K562 (cell line): ENCODE measurements at regions not wholly inside any gene's neighbourhood (a gene's known extent, or its start where the extent isn't known, plus 50 kb on each side); places are given as distances from the start of the nearest gene placed in this dataset.
"Not testable (repeated sequence)": the region's sequence is repeated elsewhere in the genome, so short reads cannot be mapped to it uniquely, and the experiment has no call there.

ENCODE experiments used
- CREM ChIP-seq: IDR thresholded peaks from 2 replicates; pipeline ENCODE4 v1.6.1; 2014; ENCODE audit warnings: antibody characterized with exemption, low read depth
- CTCF ChIP-seq, 3 experiments: IDR thresholded peaks in 2 of 3; conservative IDR thresholded peaks in 1 of 3; 2 replicates each; pipeline ENCODE4 v1.5.1; 2011 to 2012; ENCODE audit warnings: low read length in 3 of 3, mild to moderate bottlenecking in 3 of 3, control low read depth in 2 of 3, improper control_type of control experiment in 1 of 3, inconsistent platforms in 1 of 3, low read depth in 1 of 3, mixed read lengths in 1 of 3, moderate library complexity in 1 of 3; ENCODE audit not compliant: insufficient read depth in 2 of 3
- EP300 ChIP-seq: IDR thresholded peaks from 2 replicates; pipeline ENCODE4 v1.6.1; 2012; ENCODE audit warnings: low read length, improper control_type of control experiment
- ESRRA ChIP-seq: fragments of 450-650 bp; IDR thresholded peaks from 2 replicates; pipeline ENCODE4 v1.6.1; 2014; ENCODE audit warnings: low read depth, mild to moderate bottlenecking, moderate library complexity, borderline replicate concordance
- ETV6 ChIP-seq, 3 experiments: fragments of 150-350 bp in 1 of 3; sonication (generic) in 1 of 3; formaldehyde crosslinking in 1 of 3; IDR thresholded peaks; 2 replicates each; pipeline versions ENCODE4 v1.6.1 to v1.8.0; 2014 to 2022; ENCODE audit warnings: borderline replicate concordance in 2 of 3, low read depth in 2 of 3, antibody characterized with exemption in 1 of 3, low read length in 1 of 3, mild to moderate bottlenecking in 1 of 3, missing genetic modification reagents in 1 of 3
- JUND ChIP-seq, 2 experiments: IDR thresholded peaks; 2 replicates in 1 of 2; 3 replicates in 1 of 2; pipeline ENCODE4 v1.6.1; 2011; ENCODE audit warnings: borderline replicate concordance in 2 of 2, low read depth in 2 of 2, low read length in 2 of 2, improper control_type of control experiment in 1 of 2, missing biosample characterization in 1 of 2, missing genetic modification characterization in 1 of 2, missing genetic modification reagents in 1 of 2
- KDM1A ChIP-seq, 2 experiments: fragments of 450-650 bp; IDR thresholded peaks; 2 replicates each; pipeline ENCODE4 v1.6.1; 2016; ENCODE audit warnings: mild to moderate bottlenecking in 2 of 2
- RCOR1 ChIP-seq, 2 experiments: IDR thresholded peaks; 2 replicates each; pipeline ENCODE4 v1.6.1; 2012; ENCODE audit warnings: low read depth in 2 of 2, low read length in 2 of 2, borderline replicate concordance in 1 of 2, improper control_type of control experiment in 1 of 2
- SETDB1 ChIP-seq: IDR thresholded peaks from one replicate; pipeline ENCODE4 v1.6.1; 2012; ENCODE audit warnings: low read length, control low read depth, inconsistent platforms
- ZBTB49 ChIP-seq: sonication (generic); formaldehyde crosslinking; IDR thresholded peaks from 2 replicates; pipeline ENCODE4 v1.8.0; 2022; ENCODE audit warnings: missing genetic modification reagents, mild to moderate bottlenecking, borderline replicate concordance
- TF ChIP-seq, protein P1 (sequence below): sonication (generic); formaldehyde crosslinking; IDR thresholded peaks from 2 replicates; pipeline ENCODE4 v1.9.0; 2022; ENCODE audit warnings: mild to moderate bottlenecking, missing genetic modification reagents
- TF ChIP-seq, protein P2 (sequence below): fragments of 250-450 bp; sonication (Bioruptor Pico); IDR thresholded peaks from 2 replicates; pipeline ENCODE4 v1.9.0; 2021; ENCODE audit warnings: mild to moderate bottlenecking
- TF ChIP-seq, protein P3 (sequence below): sonication (generic); formaldehyde crosslinking; IDR thresholded peaks from 2 replicates; pipeline ENCODE4 v1.9.0; 2022; ENCODE audit warnings: mild to moderate bottlenecking, missing genetic modification reagents
- TF ChIP-seq, protein P4 (sequence below): fragments of 450-650 bp; formaldehyde crosslinking; IDR thresholded peaks from 2 replicates; pipeline ENCODE4 v1.4.0; 2022; ENCODE audit warnings: missing genetic modification characterization

DNA sequence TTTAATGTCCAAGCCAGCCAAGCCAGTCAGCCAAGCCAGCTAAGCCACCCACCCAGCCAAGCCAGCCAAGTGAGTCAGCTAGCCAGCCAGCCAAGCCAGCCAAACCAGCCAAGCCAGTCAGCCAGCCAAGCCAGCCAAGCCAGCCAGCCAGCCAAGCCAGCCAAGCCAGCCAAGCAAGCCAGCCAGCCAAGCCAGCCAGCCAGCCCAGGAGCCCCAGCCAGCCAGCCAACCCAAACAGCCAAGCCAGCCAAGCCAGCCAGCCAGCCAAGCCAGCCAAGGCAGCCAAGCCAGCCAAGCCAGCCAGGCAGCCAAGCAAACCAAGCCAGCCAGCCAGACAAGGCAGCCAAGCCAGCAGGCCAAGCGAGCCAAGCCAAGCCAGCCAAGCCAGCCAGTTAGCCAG lies 352.1 kb upstream of the PLGLB2 start:
- not testable (repeated sequence) for TF ChIP-seq CREM; CTCF (IDR thresholded peaks at IDR 0.05 in 2 of 3, conservative IDR thresholded peaks at IDR 0.05 in 1 of 3; ENCODE audit: insufficient read depth in 2 of 3, low read depth in 1 of 3, low read length in 3 of 3); ETV6 (IDR thresholded peaks at IDR 0.05; ENCODE audit: borderline replicate concordance in 1 of 2, low read depth in 2 of 2, low read length in 1 of 2); ETV6 (CRISPR knock-in tag; IDR thresholded peaks at IDR 0.05; ENCODE audit: borderline replicate concordance); JUND (IDR thresholded peaks at IDR 0.05; ENCODE audit: borderline replicate concordance, low read depth, low read length); JUND (tag; IDR thresholded peaks at IDR 0.05; ENCODE audit: borderline replicate concordance, low read depth, low read length); SETDB1; ZBTB49 (CRISPR knock-in tag); ESRRA; EP300; KDM1A (IDR thresholded peaks at IDR 0.05); RCOR1 (IDR thresholded peaks at IDR 0.05; ENCODE audit: borderline replicate concordance in 1 of 2, low read depth in 2 of 2, low read length in 2 of 2)
- TF ChIP-seq, protein P1, sequence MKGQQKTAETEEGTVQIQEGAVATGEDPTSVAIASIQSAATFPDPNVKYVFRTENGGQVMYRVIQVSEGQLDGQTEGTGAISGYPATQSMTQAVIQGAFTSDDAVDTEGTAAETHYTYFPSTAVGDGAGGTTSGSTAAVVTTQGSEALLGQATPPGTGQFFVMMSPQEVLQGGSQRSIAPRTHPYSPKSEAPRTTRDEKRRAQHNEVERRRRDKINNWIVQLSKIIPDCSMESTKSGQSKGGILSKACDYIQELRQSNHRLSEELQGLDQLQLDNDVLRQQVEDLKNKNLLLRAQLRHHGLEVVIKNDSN (CRISPR knock-in tag) = not testable (repeated sequence)
- TF ChIP-seq, protein P2, sequence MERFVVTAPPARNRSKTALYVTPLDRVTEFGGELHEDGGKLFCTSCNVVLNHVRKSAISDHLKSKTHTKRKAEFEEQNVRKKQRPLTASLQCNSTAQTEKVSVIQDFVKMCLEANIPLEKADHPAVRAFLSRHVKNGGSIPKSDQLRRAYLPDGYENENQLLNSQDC (CRISPR knock-in tag) = not testable (repeated sequence)
- TF ChIP-seq, protein P3, sequence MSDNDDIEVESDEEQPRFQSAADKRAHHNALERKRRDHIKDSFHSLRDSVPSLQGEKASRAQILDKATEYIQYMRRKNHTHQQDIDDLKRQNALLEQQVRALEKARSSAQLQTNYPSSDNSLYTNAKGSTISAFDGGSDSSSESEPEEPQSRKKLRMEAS (CRISPR knock-in tag) = not testable (repeated sequence)
- TF ChIP-seq, protein P4, sequence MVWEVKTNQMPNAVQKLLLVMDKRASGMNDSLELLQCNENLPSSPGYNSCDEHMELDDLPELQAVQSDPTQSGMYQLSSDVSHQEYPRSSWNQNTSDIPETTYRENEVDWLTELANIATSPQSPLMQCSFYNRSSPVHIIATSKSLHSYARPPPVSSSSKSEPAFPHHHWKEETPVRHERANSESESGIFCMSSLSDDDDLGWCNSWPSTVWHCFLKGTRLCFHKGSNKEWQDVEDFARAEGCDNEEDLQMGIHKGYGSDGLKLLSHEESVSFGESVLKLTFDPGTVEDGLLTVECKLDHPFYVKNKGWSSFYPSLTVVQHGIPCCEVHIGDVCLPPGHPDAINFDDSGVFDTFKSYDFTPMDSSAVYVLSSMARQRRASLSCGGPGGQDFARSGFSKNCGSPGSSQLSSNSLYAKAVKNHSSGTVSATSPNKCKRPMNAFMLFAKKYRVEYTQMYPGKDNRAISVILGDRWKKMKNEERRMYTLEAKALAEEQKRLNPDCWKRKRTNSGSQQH (CRISPR knock-in tag) = not testable (repeated sequence)
